ENCODE measurements at regions not wholly inside any gene's neighbourhood (a gene's known extent, or its start where the extent isn't known, plus 50 kb on each side); places are given as distances from the start of the nearest gene placed in this dataset.

DNA sequence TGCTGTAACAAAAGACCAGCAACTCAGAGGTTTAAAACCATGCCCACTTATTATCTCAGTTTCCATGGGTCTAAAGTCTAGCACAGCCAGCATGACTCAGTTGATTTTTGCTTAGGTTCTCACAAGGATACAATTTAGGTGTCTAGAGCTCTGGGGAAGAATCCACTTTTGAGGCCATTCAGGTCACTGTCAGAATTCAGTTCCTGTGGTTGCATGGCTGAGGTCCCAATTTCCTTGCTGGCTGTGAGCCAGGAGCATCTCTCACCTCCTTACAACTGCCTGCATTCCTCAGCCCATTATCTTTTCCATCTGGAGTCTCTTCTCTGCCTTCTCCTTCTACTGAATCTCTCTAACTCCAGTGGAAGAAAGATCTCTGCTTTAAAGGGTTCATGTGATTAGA lies 240.5 kb upstream of the CFAP20DC start:
- TF ChIP-seq, protein P1, sequence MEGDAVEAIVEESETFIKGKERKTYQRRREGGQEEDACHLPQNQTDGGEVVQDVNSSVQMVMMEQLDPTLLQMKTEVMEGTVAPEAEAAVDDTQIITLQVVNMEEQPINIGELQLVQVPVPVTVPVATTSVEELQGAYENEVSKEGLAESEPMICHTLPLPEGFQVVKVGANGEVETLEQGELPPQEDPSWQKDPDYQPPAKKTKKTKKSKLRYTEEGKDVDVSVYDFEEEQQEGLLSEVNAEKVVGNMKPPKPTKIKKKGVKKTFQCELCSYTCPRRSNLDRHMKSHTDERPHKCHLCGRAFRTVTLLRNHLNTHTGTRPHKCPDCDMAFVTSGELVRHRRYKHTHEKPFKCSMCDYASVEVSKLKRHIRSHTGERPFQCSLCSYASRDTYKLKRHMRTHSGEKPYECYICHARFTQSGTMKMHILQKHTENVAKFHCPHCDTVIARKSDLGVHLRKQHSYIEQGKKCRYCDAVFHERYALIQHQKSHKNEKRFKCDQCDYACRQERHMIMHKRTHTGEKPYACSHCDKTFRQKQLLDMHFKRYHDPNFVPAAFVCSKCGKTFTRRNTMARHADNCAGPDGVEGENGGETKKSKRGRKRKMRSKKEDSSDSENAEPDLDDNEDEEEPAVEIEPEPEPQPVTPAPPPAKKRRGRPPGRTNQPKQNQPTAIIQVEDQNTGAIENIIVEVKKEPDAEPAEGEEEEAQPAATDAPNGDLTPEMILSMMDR (conservative IDR thresholded peaks at IDR 0.05; ENCODE audit: low read depth, low read length) = no peak
- no peak for TF ChIP-seq EZH2 (IDR thresholded peaks at IDR 0.05; ENCODE audit: borderline replicate concordance, low read depth, low read length, poor library complexity, severe bottlenecking)
